ENCODE measurements at regions not wholly inside any gene's neighbourhood (a gene's known extent, or its start where the extent isn't known, plus 50 kb on each side); places are given as distances from the start of the nearest gene placed in this dataset.

- no peak for DNase-seq
These were observed 77.5 kb upstream of the CNTN3 start for GRCh38 chr3:74691946-74692345.

GRCh38 chr3:74673326-74673725, 58.9 kb upstream of the CNTN3 start:
- no peak for DNase-seq

GRCh38 chr3:74664606-74665005, 50.1 kb upstream of the CNTN3 start:
- no peak for DNase-seq

Measured in skin of body (tissue), 1 donor.